Neuronal stem cell (in vitro differentiated cells): ENCODE measurements at regions not wholly inside any gene's neighbourhood (a gene's known extent, or its start where the extent isn't known, plus 50 kb on each side); places are given as distances from the start of the nearest gene placed in this dataset.

Experiments
- DNase-seq: peaks from one replicate; pipeline ENCODE4 v3.0.0-alpha.2; 2013; ENCODE audit warnings: low spot score
- H2AFZ ChIP-seq: one replicate; pipeline ENCODE4 v1.6.1; 2013; ENCODE audit warnings: mild to moderate bottlenecking, low read length, inconsistent platforms
- H2AK5ac ChIP-seq: 2 replicates; pipeline ENCODE4 v1.6.1; 2013; ENCODE audit warnings: low read depth, mild to moderate bottlenecking, inconsistent platforms, low read length, moderate library complexity, mixed read lengths
- H2BK120ac ChIP-seq: 2 replicates; pipeline ENCODE4 v1.6.1; 2013; ENCODE audit warnings: low read depth, mild to moderate bottlenecking, inconsistent platforms, low read length, moderate library complexity, mixed read lengths
- H2BK12ac ChIP-seq: one replicate; pipeline ENCODE4 v1.6.1; 2013; ENCODE audit warnings: low read length, inconsistent platforms
- H2BK15ac ChIP-seq: 2 replicates; pipeline ENCODE4 v1.6.1; 2013; ENCODE audit warnings: mild to moderate bottlenecking, low read length, inconsistent platforms, mixed read lengths
- H2BK5ac ChIP-seq: one replicate; pipeline ENCODE4 v1.6.1; 2013; ENCODE audit warnings: inconsistent platforms, mild to moderate bottlenecking, low read length, moderate library complexity
- H3K14ac ChIP-seq: one replicate; pipeline ENCODE4 v1.6.1; 2013; ENCODE audit warnings: low read length, inconsistent platforms
- H3K18ac ChIP-seq: 2 replicates; pipeline ENCODE4 v1.6.1; 2013; ENCODE audit warnings: low read length, inconsistent platforms
- H3K23ac ChIP-seq: 2 replicates; pipeline ENCODE4 v1.6.1; 2013; ENCODE audit warnings: low read depth, mild to moderate bottlenecking, mixed read lengths, low read length, inconsistent platforms; ENCODE audit not compliant: poor library complexity
- H3K27ac ChIP-seq: replicated peaks from 3 replicates; pipeline ENCODE4 v1.5.1; 2013; ENCODE audit warnings: low read length, inconsistent platforms
- H3K27me3 ChIP-seq, 3 experiments: 2 replicates each; pipeline ENCODE4 v1.6.1; 2013; ENCODE audit warnings: low read length in 3 of 3, mild to moderate bottlenecking in 2 of 3, inconsistent platforms in 1 of 3, low read depth in 1 of 3, mixed read lengths in 1 of 3, moderate library complexity in 1 of 3; ENCODE audit not compliant: control insufficient read depth in 3 of 3, insufficient read depth in 3 of 3
- H3K36me3 ChIP-seq, 2 donors: replicated peaks in 1 of 2; 2 replicates each; pipeline ENCODE4 v1.6.1; 2013; ENCODE audit warnings: low read length in 2 of 2; ENCODE audit not compliant: control insufficient read depth in 2 of 2, insufficient read depth in 2 of 2
- H3K4ac ChIP-seq: 2 replicates; pipeline ENCODE4 v1.6.1; 2013; ENCODE audit warnings: inconsistent platforms, mild to moderate bottlenecking, low read length, moderate library complexity
- H3K4me1 ChIP-seq, 2 donors: 1 replicate in 1 of 2; 2 replicates in 1 of 2; pipeline ENCODE4 v1.6.1; 2013; ENCODE audit warnings: low read length in 2 of 2, low read depth in 1 of 2; ENCODE audit not compliant: control insufficient read depth in 2 of 2, insufficient read depth in 1 of 2
- H3K4me2 ChIP-seq: one replicate; pipeline ENCODE4 v1.6.1; 2013; ENCODE audit warnings: mild to moderate bottlenecking, low read length, inconsistent platforms; ENCODE audit not compliant: insufficient read depth, poor library complexity, severe bottlenecking
- H3K4me3 ChIP-seq, 2 donors: 2 replicates each; pipeline ENCODE4 v1.5.1; 2013; ENCODE audit warnings: low read length in 2 of 2, mild to moderate bottlenecking in 2 of 2, inconsistent platforms in 1 of 2, moderate library complexity in 1 of 2
- H3K79me1 ChIP-seq: one replicate; pipeline ENCODE4 v1.6.1; 2013; ENCODE audit warnings: low read depth, mild to moderate bottlenecking, inconsistent platforms, low read length, moderate library complexity
- H3K9ac ChIP-seq: one replicate; pipeline ENCODE4 v1.6.1; 2013; ENCODE audit warnings: mild to moderate bottlenecking, low read depth, low read length, inconsistent platforms; ENCODE audit not compliant: poor library complexity
- H3K9me3 ChIP-seq, 2 donors: replicated peaks in 1 of 2; 2 replicates each; pipeline versions ENCODE3 to v1.6.1; 2013; ENCODE audit warnings: low read length in 2 of 2, mild to moderate bottlenecking in 2 of 2, inconsistent platforms in 1 of 2, low read depth in 1 of 2, mixed read lengths in 1 of 2, moderate library complexity in 1 of 2; ENCODE audit not compliant: control insufficient read depth in 2 of 2, insufficient read depth in 1 of 2
- H4K8ac ChIP-seq: one replicate; pipeline ENCODE4 v1.6.1; 2013; ENCODE audit warnings: low read depth, mild to moderate bottlenecking, inconsistent platforms, low read length, moderate library complexity
- H4K91ac ChIP-seq: one replicate; pipeline ENCODE4 v1.6.1; 2013; ENCODE audit warnings: low read length, low read depth, mild to moderate bottlenecking, inconsistent platforms; ENCODE audit not compliant: poor library complexity
- WGBS, 2 donors: extraction: QIAGEN DNeasy Blood & Tissue Kit; methylation state at CpG; one replicate each; pipeline ENCODE4 v1.1.7; 2013; ENCODE audit warnings: missing lambda C conversion rate in 2 of 2, mixed read lengths in 1 of 2; ENCODE audit not compliant: insufficient read length in 2 of 2, insufficient replicate concordance in 1 of 2; ENCODE audit errors: extremely low coverage in 2 of 2; 5-methylcytosine and 5-hydroxymethylcytosine counted together

DNA sequence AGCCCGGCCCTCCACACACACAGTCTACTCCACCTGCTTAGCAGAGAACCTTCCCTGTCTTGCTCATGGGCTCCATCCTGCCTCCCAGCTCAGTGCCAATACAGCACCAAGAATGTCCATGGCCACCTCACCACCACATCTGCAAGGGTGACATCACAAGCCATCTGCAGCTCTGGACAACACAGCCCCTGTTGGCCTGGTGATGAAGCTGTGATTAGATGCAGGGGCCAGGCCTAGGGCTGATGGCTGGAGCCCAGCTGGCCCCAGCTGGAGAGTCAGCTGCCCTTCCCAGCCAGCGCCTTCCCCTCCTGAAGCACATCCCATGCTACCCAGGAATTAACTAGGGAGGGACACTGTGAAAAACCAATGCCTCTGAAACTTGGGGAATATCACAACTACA, 91.1 kb downstream of the TTC32 start:
- peaks cover 0 to 4% (median 0%) of the 10 kb centered on the region in 3 experiments for H3K27me3 ChIP-seq

DNA sequence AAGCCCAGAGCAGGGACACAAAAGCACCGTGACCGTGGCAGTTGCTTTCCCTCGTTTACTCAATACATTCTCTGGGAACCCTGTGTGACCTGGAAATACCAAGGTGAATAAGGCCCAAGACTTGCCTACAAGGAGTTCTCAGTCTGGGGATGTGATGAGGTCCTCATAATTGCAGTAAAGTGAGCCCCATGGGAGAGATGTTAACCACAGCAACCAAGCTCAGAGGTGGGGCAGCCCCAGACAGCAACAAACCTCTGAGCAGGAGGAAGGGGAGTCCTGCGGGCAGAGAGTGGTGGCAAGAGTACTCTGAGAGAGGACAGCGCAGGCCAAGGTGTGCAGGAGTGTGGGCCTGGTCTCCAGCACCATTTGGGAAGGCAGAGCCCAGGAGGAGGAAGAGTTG, 91.6 kb downstream of the TTC32 start:
- H3K23ac ChIP-seq, result no peak overlapping the region
- H2BK12ac ChIP-seq, result no peak overlapping the region

More for the DNA sequence above, 91.1 kb downstream of the TTC32 start:
- Histone ChIP-seq H3K9ac (no peak overlapping the region), H3K4me2 (no peak overlapping the region), H3K18ac (peak overlapping the region; percentile 58), H3K4me3 (no peak overlapping the region), H3K9me3 (no peaks in the 10 kb centered on the region), H3K14ac (no peak overlapping the region), H2BK120ac (no peak overlapping the region), H3K79me1 (no peaks in the 10 kb centered on the region), H3K4ac (no peak overlapping the region), H2AFZ (no peak overlapping the region), H2BK15ac (no peak overlapping the region), H3K36me3 (no peaks in the 10 kb centered on the region), H3K23ac (no peak overlapping the region), H3K27ac (no peak overlapping the region), H2BK12ac (no peak overlapping the region), H3K4me1 (no peaks in the 10 kb centered on the region), H4K91ac (no peak overlapping the region), H2AK5ac (no peak overlapping the region), H2BK5ac (no peak overlapping the region), H4K8ac (no peak overlapping the region)
- no peak for DNase-seq
- WGBS, 2 donors, result no CpG with 5 or more reads among the region's 2 CpGs

DNA sequence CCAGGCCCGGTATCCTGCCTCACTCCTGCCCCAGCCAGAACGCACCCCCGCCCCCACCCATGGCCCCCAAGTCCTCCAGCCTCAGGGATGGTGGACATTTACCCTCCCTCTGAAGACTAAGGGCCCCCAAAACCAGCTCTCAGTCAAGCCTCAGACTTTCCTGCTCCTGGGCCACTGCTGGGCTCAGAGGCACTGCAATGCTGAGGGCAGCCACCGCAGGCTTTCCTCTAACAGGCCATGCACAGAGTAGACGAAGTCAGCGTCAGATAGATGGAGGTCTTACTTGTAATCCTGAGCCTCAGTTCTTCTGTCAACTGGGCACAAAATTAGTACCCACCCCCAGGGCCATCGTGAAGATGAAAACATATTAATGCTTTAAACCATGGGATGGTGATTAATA, 92.6 kb downstream of the TTC32 start:
- Histone ChIP-seq H3K27me3 (peaks cover 0 to 11% (median 0%) of the 10 kb centered on the region in 3 experiments), H3K4me3 (no peak overlapping the region), H3K9me3 (no peaks in the 10 kb centered on the region), H3K23ac (no peak overlapping the region), H3K9ac (no peak overlapping the region), H2BK5ac (no peak overlapping the region), H2BK120ac (no peak overlapping the region), H2AFZ (no peak overlapping the region), H3K4me1 (no peaks in the 10 kb centered on the region), H3K36me3 (no peaks in the 10 kb centered on the region), H2BK12ac (no peak overlapping the region), H2AK5ac (no peak overlapping the region), H3K14ac (no peak overlapping the region), H2BK15ac (no peak overlapping the region), H3K18ac (no peak overlapping the region), H4K8ac (no peak overlapping the region), H4K91ac (no peak overlapping the region), H3K79me1 (no peaks in the 10 kb centered on the region), H3K4ac (no peak overlapping the region), H3K27ac (no peak overlapping the region), H3K4me2 (no peak overlapping the region)
- no peak for DNase-seq
- WGBS, 2 donors, result no CpG with 5 or more reads among the region's 7 CpGs

More for the DNA sequence above, 91.6 kb downstream of the TTC32 start:
- no peaks in the 10 kb centered on the region for H3K9me3 ChIP-seq
- no peak overlapping the region for H3K27ac ChIP-seq
- H3K36me3 ChIP-seq, result no peaks in the 10 kb centered on the region
- H3K4me3 ChIP-seq, result no peak overlapping the region
- H4K8ac ChIP-seq, result no peak overlapping the region
- no peak overlapping the region for H2AFZ ChIP-seq
- no peak overlapping the region for H2BK120ac ChIP-seq
- H3K9ac ChIP-seq, result no peak overlapping the region
- H3K4me2 ChIP-seq, result no peak overlapping the region
- no CpG with 5 or more reads among the region's 5 CpGs for WGBS, 2 donors
- H3K18ac ChIP-seq, result peak overlapping the region; percentile 7
- H3K27me3 ChIP-seq, result peaks cover 0 to 8% (median 0%) of the 10 kb centered on the region in 3 experiments
- H2BK15ac ChIP-seq, result no peak overlapping the region
- H3K14ac ChIP-seq, result no peak overlapping the region
- no peak overlapping the region for H2AK5ac ChIP-seq
- no peaks in the 10 kb centered on the region for H3K4me1 ChIP-seq
- no peak overlapping the region for H4K91ac ChIP-seq
- no peak overlapping the region for H3K4ac ChIP-seq
- H2BK5ac ChIP-seq, result no peak overlapping the region
- DNase-seq, result no peak
- H3K79me1 ChIP-seq, result no peaks in the 10 kb centered on the region

DNA sequence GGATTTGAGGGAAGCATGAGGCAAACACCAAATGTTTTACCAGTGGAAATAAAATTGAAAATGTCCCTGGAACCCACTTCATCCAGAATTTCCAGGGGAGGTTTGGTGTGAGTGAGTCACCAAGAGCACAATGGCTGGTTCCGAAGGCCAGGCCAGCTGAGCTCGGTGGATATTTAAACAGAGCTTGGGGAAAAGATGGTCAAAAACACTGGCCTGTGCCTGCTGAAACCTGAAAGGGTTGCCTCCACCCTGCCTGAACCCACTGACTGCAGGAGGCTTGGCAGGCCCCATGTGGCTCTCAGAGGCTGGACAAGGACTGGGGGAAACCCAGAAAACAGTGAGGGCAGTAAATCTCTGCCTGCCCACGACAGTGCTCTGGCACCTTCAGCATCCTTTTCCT, 93.9 kb downstream of the TTC32 start:
- no peaks in the 10 kb centered on the region for H3K36me3 ChIP-seq
- peaks cover 0 to 13% (median 0%) of the 10 kb centered on the region in 3 experiments for H3K27me3 ChIP-seq
- no peaks in the 10 kb centered on the region for H3K4me1 ChIP-seq
- H2BK5ac ChIP-seq, result no peak overlapping the region
- no peak overlapping the region for H3K4me2 ChIP-seq
- H3K9me3 ChIP-seq, result no peaks in the 10 kb centered on the region
- no peak overlapping the region for H3K4me3 ChIP-seq
- no peak overlapping the region for H3K18ac ChIP-seq
- H2BK15ac ChIP-seq, result no peak overlapping the region
- no peak overlapping the region for H2AFZ ChIP-seq
- DNase-seq, result no peak
- H3K27ac ChIP-seq, result no peak overlapping the region
- H3K9ac ChIP-seq, result no peak overlapping the region
- H3K79me1 ChIP-seq, result no peaks in the 10 kb centered on the region
- no CpG with 5 or more reads among the region's 3 CpGs for WGBS, 2 donors
- H3K23ac ChIP-seq, result no peak overlapping the region
- H4K91ac ChIP-seq, result no peak overlapping the region
- no peak overlapping the region for H2BK120ac ChIP-seq
- no peak overlapping the region for H4K8ac ChIP-seq
- H3K4ac ChIP-seq, result no peak overlapping the region
- H3K14ac ChIP-seq, result no peak overlapping the region
- H2AK5ac ChIP-seq, result no peak overlapping the region
- no peak overlapping the region for H2BK12ac ChIP-seq
